H1 (cell line): ENCODE measurements at regions not wholly inside any gene's neighbourhood (a gene's known extent, or its start where the extent isn't known, plus 50 kb on each side); places are given as distances from the start of the nearest gene placed in this dataset.

Experiments
- CTCF ChIA-PET: fragments of 300-600 bp; sonication (Branson Sonifier 250); formaldehyde crosslinking; loops from one replicate; lab custom pipeline; 2021; ENCODE audit not compliant: partially characterized antibody; lab: Charles Lee
- POLR2A ChIA-PET: fragments of 300-600 bp; sonication (Branson Sonifier 250); formaldehyde crosslinking; loops from one replicate; lab custom pipeline; 2021; ENCODE audit warnings: inconsistent platforms; ENCODE audit not compliant: partially characterized antibody; lab: Charles Lee
- DNase-seq, 2 experiments: peaks; one replicate each; pipeline versions ENCODE4 v3.0.0 to v3.0.0-alpha.2; 2010 to 2022; ENCODE audit warnings: low spot score in 2 of 2, low read depth in 1 of 2, mixed read lengths in 1 of 2
- FAIRE-seq: peaks from 2 replicates; lab custom pipeline; 2011; peaks lifted over from hg19 to GRCh38; lab: Jason Lieb, UNC
- H2AFZ ChIP-seq: 2 replicates; pipeline ENCODE4 v1.8.1; 2012; ENCODE audit warnings: low read length, inconsistent platforms
- H2AK5ac ChIP-seq: 2 replicates; pipeline ENCODE4 v1.6.1; 2013; ENCODE audit warnings: low read depth, low read length
- H2BK120ac ChIP-seq: replicated peaks from 2 replicates; pipeline ENCODE3; 2013; ENCODE audit warnings: low read depth, low read length, inconsistent platforms
- H2BK12ac ChIP-seq: 2 replicates; pipeline ENCODE4 v1.6.1; 2013; ENCODE audit warnings: low read depth, low read length
- H2BK15ac ChIP-seq: 2 replicates; pipeline ENCODE4 v1.6.1; 2013; ENCODE audit warnings: low read length
- H2BK20ac ChIP-seq: 2 replicates; pipeline ENCODE4 v1.6.1; 2013; ENCODE audit warnings: low read length
- H2BK5ac ChIP-seq: 2 replicates; pipeline ENCODE4 v1.6.1; 2013; ENCODE audit warnings: low read depth, low read length
- H3K14ac ChIP-seq: 2 replicates; pipeline ENCODE4 v1.6.1; 2013; ENCODE audit warnings: inconsistent platforms; ENCODE audit not compliant: insufficient read length
- H3K18ac ChIP-seq: 2 replicates; pipeline ENCODE4 v1.6.1; 2013; ENCODE audit warnings: low read length; ENCODE audit errors: extremely low read depth
- H3K23ac ChIP-seq: 2 replicates; pipeline ENCODE4 v1.6.1; 2013; ENCODE audit warnings: inconsistent platforms; ENCODE audit not compliant: insufficient read length
- H3K23me2 ChIP-seq: 2 replicates; pipeline ENCODE4 v1.6.1; 2013; ENCODE audit warnings: low read depth, low read length
- H3K27ac ChIP-seq: 2 replicates; pipeline ENCODE4 v1.6.1; 2011; ENCODE audit warnings: low read depth, low read length, inconsistent platforms
- H3K27me3 ChIP-seq, 4 experiments: replicated peaks in 1 of 4; 1 replicate in 1 of 4; 2 replicates in 3 of 4; pipeline versions ENCODE4 v1.6.1 to v1.8.1; 2011 to 2013; ENCODE audit warnings: low read length in 3 of 4, mild to moderate bottlenecking in 3 of 4, inconsistent platforms in 2 of 4, mixed read lengths in 2 of 4, moderate library complexity in 1 of 4; ENCODE audit not compliant: control insufficient read depth in 3 of 4, insufficient read depth in 3 of 4; ENCODE audit errors: extremely low read depth in 1 of 4
- H3K36me3 ChIP-seq, 4 experiments: 2 replicates each; pipeline versions ENCODE4 v1.6.1 to v1.8.1; 2011 to 2013; ENCODE audit warnings: mild to moderate bottlenecking in 4 of 4, low read length in 3 of 4, moderate library complexity in 2 of 4, control low read depth in 1 of 4, inconsistent platforms in 1 of 4; ENCODE audit not compliant: insufficient read depth in 4 of 4, control insufficient read depth in 2 of 4
- H3K4ac ChIP-seq: replicated peaks from 2 replicates; pipeline ENCODE3; 2013; ENCODE audit warnings: low read length, low read depth, mixed read lengths, inconsistent platforms; ENCODE audit not compliant: insufficient read length
- H3K4me1 ChIP-seq, 4 experiments: replicated peaks in 1 of 4; 1 replicate in 1 of 4; 2 replicates in 3 of 4; pipeline versions ENCODE4 v1.6.1 to v1.8.1; 2011 to 2013; ENCODE audit warnings: low read length in 3 of 4, inconsistent platforms in 2 of 4, mixed read lengths in 1 of 4; ENCODE audit not compliant: insufficient read depth in 4 of 4, control insufficient read depth in 3 of 4
- H3K4me2 ChIP-seq, 2 experiments: 2 replicates each; pipeline versions ENCODE4 v1.6.1 to v1.8.1; 2011 to 2013; ENCODE audit warnings: low read depth in 2 of 2, low read length in 2 of 2, control low read depth in 1 of 2, inconsistent platforms in 1 of 2, mild to moderate bottlenecking in 1 of 2; ENCODE audit not compliant: insufficient read depth in 1 of 2
- H3K4me3 ChIP-seq, 4 experiments: fragments of 200-600, 300-600 bp in 1 of 4; sonication (generic), shearing (Covaris generic), sonication (Bioruptor Twin) in 1 of 4; 2 replicates each; pipeline versions ENCODE4 v1.5.1 to v1.8.1; 2011 to 2016; ENCODE audit warnings: low read length in 4 of 4, low read depth in 3 of 4, control low read depth in 2 of 4, inconsistent platforms in 2 of 4, mild to moderate bottlenecking in 2 of 4, mixed read lengths in 1 of 4, moderate library complexity in 1 of 4; ENCODE audit not compliant: insufficient read depth in 2 of 4; ENCODE audit errors: extremely low read depth in 1 of 4
- H3K56ac ChIP-seq: replicated peaks from 2 replicates; pipeline ENCODE3; 2013; ENCODE audit warnings: low read depth, mild to moderate bottlenecking, mixed read lengths, low read length, inconsistent platforms; ENCODE audit not compliant: insufficient read length
- H3K79me1 ChIP-seq: 2 replicates; pipeline ENCODE4 v1.6.1; 2013; ENCODE audit warnings: low read depth, low read length, control low read depth
- H3K79me2 ChIP-seq, 2 experiments: 2 replicates each; pipeline versions ENCODE4 v1.6.1 to v1.8.1; 2012 to 2013; ENCODE audit warnings: low read length in 2 of 2, mild to moderate bottlenecking in 2 of 2, inconsistent platforms in 1 of 2; ENCODE audit not compliant: insufficient read depth in 2 of 2, control insufficient read depth in 1 of 2
- H3K9ac ChIP-seq, 4 experiments: replicated peaks in 1 of 4; 1 replicate in 1 of 4; 2 replicates in 3 of 4; pipeline versions ENCODE4 v1.6.1 to v1.8.1; 2011 to 2013; ENCODE audit warnings: low read depth in 3 of 4, low read length in 3 of 4, control low read depth in 2 of 4, mild to moderate bottlenecking in 2 of 4, moderate library complexity in 2 of 4, inconsistent platforms in 1 of 4; ENCODE audit errors: extremely low read depth in 1 of 4
- H3K9me3 ChIP-seq, 2 experiments: 2 replicates each; pipeline versions ENCODE4 v1.6.1 to v1.8.1; 2012 to 2013; ENCODE audit warnings: mild to moderate bottlenecking in 2 of 2, moderate library complexity in 2 of 2, control low read depth in 1 of 2, inconsistent platforms in 1 of 2, low read depth in 1 of 2, low read length in 1 of 2, mixed read lengths in 1 of 2; ENCODE audit not compliant: insufficient read depth in 2 of 2
- H4K20me1 ChIP-seq, 2 experiments: replicated peaks in 1 of 2; 2 replicates each; pipeline versions ENCODE3 to v1.8.1; 2011 to 2013; ENCODE audit warnings: inconsistent platforms in 2 of 2, low read length in 2 of 2, mild to moderate bottlenecking in 1 of 2; ENCODE audit not compliant: insufficient read depth in 2 of 2, control insufficient read depth in 1 of 2
- H4K5ac ChIP-seq: 2 replicates; pipeline ENCODE4 v1.6.1; 2013; ENCODE audit warnings: low read length, low read depth, mixed read lengths, inconsistent platforms; ENCODE audit not compliant: insufficient read length
- H4K8ac ChIP-seq: 2 replicates; pipeline ENCODE4 v1.8.0; 2013; ENCODE audit warnings: mild to moderate bottlenecking, moderate library complexity, low read length, inconsistent platforms; ENCODE audit not compliant: insufficient read depth; ENCODE audit errors: extremely low read depth
- H4K91ac ChIP-seq: replicated peaks from 2 replicates; pipeline ENCODE3; 2013; ENCODE audit warnings: low read length, mixed read lengths, inconsistent platforms; ENCODE audit not compliant: insufficient read length
- CHD2 ChIP-seq: IDR thresholded peaks from 2 replicates; pipeline ENCODE4 v1.6.1; 2012; ENCODE audit warnings: low read length, improper control_type of control experiment
- HDAC6 ChIP-seq: IDR thresholded peaks from one replicate; pipeline ENCODE4 v1.7.1; 2012; ENCODE audit warnings: low read depth, mild to moderate bottlenecking, inconsistent platforms, low read length, moderate library complexity
- YY1 ChIP-seq: IDR thresholded peaks from 2 replicates; pipeline ENCODE4 v1.6.1; 2011; ENCODE audit warnings: low read depth, mild to moderate bottlenecking, low read length
- WGBS, 2 experiments: shearing (Covaris generic) in 1 of 2; methylation state at CpG; one replicate each; pipeline versions ENCODE4 v1.1.6 to v1.1.7; 2013 to 2015; ENCODE audit warnings: low lambda C conversion rate in 2 of 2, mixed read lengths in 2 of 2, inconsistent platforms in 1 of 2, low coverage in 1 of 2, missing lambda C conversion rate in 1 of 2; ENCODE audit not compliant: insufficient replicate concordance in 2 of 2, insufficient coverage in 1 of 2, insufficient read length in 1 of 2; ENCODE audit errors: extremely low coverage in 1 of 2, missing lambda C conversion rate in 1 of 2; 5-methylcytosine and 5-hydroxymethylcytosine counted together

DNA sequence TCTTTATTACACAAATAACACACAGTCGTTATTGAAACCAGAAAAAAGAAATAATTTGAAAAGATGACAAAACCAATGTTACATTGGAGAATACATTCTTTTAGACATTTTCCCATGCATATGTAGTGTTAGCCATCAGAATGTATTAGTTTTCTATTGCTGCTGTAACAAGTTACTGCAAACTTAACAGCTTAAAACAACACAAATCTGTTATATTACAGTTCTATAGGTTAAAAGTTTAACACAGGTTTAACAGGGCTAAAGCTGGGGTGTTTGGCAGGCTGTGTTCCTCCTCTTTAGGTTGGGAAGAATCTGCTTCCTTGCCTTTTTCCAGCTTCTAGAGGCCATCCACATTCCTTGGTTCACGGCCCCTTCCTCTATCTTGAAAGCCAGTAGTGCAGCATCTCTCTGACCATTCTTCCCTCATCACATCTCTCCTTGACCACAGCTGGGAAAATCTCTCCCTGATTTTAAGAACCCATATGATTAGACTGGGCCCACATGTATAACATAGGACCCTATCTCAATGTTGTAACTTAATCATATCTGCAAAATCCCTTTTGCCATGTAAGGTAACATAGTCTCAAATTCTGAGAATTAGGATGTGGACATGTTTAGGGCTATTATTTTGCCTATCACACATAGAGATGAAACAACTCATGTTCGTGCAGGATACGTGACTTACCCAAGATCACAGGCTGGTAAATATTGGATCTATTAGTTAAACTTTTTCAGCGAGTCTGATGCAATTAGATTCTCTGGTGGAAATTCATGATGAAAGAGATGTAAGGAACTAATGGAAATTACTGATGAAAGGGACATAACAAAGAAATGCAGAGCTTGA lies 145.4 kb upstream of the TMEM170B start:
- Histone ChIP-seq H4K5ac (no peak overlapping the region), H3K4me1 (no peaks in the 10 kb centered on the region), H2BK12ac (no peak overlapping the region), H3K4me2 (no peak overlapping the region), H2BK20ac (no peak overlapping the region), H3K4me3 (no peak overlapping the region), H3K36me3 (no peaks in the 10 kb centered on the region), H3K79me2 (no peaks in the 10 kb centered on the region), H3K27me3 (no peaks in the 10 kb centered on the region), H3K27ac (no peak overlapping the region), H3K14ac (no peak overlapping the region), H4K8ac (no peak overlapping the region), H3K23ac (no peak overlapping the region), H3K56ac (no peak overlapping the region), H2BK15ac (no peak overlapping the region), H3K4ac (no peak overlapping the region), H3K9ac (no peak overlapping the region), H2BK120ac (no peak overlapping the region), H3K79me1 (no peaks in the 10 kb centered on the region), H3K18ac (no peak overlapping the region), H2AFZ (no peak overlapping the region), H2BK5ac (no peak overlapping the region), H2AK5ac (no peak overlapping the region), H3K23me2 (no peaks in the 10 kb centered on the region; the same call in 1 of the 2 replicates), H3K9me3 (no peaks in the 10 kb centered on the region), H4K91ac (no peak overlapping the region), H4K20me1 (no peaks in the 10 kb centered on the region)
- DNase-seq: no peak
- 92 to 100% methylated on average over 1 to 5 of the region's 5 CpGs for WGBS, 2 experiments
- ChIA-PET POLR2A (no interaction called here), CTCF (no interaction called here)
- FAIRE-seq: no peak
- TF ChIP-seq HDAC6: no peak
- TF ChIP-seq CHD2: no peak
- no peak for TF ChIP-seq YY1
